ENCODE measurements at regions not wholly inside any gene's neighbourhood (a gene's known extent, or its start where the extent isn't known, plus 50 kb on each side); places are given as distances from the start of the nearest gene placed in this dataset.

DNA sequence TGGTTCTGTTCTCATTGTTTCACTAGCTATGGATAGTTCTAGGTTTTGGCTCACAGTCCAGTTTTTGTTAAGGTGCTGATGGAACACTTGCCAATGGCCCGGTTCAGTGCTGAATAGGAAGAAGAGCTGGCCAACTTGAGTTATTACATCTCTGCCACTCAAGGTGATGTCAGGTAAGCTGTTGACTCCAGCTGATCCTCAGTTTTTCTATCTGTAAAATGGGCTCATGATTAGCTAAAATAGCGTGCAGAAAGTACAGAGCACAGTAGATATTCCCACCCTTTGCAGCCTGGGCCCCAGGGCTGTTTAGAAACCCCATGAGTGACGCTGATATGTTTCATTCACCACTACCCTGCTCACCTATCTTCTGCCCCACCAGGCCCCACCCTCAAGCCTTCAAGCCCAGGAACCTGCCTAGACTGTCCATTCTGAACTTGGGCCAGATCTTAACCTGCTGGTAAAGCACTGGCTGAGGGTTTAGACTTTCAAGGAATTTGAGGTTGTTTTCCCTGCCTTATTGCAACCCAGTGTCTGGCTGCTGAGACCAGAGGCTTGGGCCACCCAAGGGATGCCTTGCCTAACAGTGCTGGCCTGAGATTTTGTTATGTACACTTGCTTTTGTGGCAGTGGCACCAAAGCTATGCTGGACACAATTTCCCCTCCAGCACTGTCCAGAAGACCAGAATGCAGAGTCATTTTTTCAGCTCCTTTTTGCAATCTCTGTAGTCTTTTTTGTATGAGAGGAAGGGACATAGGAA is 378.2 kb upstream of the ZMIZ1 start:
- no peak for DNase-seq (ENCODE audit: low spot score)
- ChIA-PET CTCF (ENCODE audit: unreplicated experiment) (no interaction called here), POLR2A (interaction anchor here (0.7 kb wide), 1 partner anchor 428 kb away, joined by 4 read pairs; no protein-coding TSS in a partner anchor)
- intact Hi-C loops (cut with micrococcal nuclease; ENCODE audit: unreplicated experiment), result no loop called here
- Histone ChIP-seq H3K4me2 (ENCODE audit: low read length) (no peak overlapping the region), H4K20me1 (ENCODE audit: insufficient read depth, low read length) (no peaks in the 10 kb centered on the region), H3K9me2 (ENCODE audit: insufficient read depth, low read length) (no peaks in the 10 kb centered on the region), H3K4me1 (ENCODE audit: insufficient read depth, low read length, poor library complexity, severe bottlenecking) (no peaks in the 10 kb centered on the region), H3K9me3 (ENCODE audit: low read length) (no peaks in the 10 kb centered on the region), H3K27ac (ENCODE audit: low read depth, low read length, poor library complexity, severe bottlenecking) (no peak overlapping the region), H2AFZ (ENCODE audit: low read length) (no peak overlapping the region), H3K36me3 (ENCODE audit: insufficient read depth, low read length) (no peaks in the 10 kb centered on the region), H3K4me3 (ENCODE audit: low read depth, low read length, poor library complexity, severe bottlenecking) (no peak overlapping the region), H3K79me2 (ENCODE audit: insufficient read depth, low read depth, low read length) (no peaks in the 10 kb centered on the region)
- TF ChIP-seq EZH2phosphoT487 (IDR thresholded peaks at IDR 0.05; ENCODE audit: borderline replicate concordance, low read depth, low read length), result no peak
- TF ChIP-seq, protein P1, sequence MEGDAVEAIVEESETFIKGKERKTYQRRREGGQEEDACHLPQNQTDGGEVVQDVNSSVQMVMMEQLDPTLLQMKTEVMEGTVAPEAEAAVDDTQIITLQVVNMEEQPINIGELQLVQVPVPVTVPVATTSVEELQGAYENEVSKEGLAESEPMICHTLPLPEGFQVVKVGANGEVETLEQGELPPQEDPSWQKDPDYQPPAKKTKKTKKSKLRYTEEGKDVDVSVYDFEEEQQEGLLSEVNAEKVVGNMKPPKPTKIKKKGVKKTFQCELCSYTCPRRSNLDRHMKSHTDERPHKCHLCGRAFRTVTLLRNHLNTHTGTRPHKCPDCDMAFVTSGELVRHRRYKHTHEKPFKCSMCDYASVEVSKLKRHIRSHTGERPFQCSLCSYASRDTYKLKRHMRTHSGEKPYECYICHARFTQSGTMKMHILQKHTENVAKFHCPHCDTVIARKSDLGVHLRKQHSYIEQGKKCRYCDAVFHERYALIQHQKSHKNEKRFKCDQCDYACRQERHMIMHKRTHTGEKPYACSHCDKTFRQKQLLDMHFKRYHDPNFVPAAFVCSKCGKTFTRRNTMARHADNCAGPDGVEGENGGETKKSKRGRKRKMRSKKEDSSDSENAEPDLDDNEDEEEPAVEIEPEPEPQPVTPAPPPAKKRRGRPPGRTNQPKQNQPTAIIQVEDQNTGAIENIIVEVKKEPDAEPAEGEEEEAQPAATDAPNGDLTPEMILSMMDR (conservative IDR thresholded peaks at IDR 0.05; ENCODE audit: low read length), result no peak
- BruUV-seq (replicated peaks), result no TSS peak

DNA sequence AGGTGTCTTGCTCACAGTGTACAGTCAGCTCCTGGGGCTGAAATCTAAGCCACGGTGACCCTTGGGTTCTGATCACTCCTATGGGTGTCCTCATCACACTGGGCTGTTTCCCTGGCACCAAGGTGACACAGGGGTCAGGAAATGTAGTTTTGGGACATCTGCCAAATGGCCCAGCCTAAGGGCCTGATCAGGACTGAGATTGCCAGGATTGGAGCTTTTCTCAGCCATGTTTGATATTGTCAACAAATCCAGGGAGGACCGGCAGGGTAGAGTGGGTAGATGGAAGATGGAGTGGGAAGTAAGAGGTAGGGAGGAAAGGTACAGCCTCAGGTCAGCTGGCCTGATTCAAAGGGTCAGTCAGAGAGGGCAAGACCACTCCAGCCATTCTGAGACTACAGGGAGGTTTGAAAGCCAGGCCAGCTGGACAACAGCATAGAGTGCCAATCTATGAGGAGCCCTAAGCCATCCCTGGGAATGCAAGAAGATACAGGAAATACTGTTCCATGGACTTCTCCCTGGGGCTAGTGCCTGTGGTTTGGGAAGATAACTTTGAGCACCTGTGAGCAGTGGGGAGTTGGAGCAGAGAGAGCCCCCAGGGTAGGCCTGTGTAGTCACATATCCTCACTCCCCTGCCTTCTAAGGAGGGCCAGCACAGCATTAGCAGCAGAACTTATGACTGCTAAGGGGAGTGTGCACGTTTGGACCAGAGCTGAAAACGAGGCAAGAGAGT is 377.3 kb upstream of the ZMIZ1 start:
- Histone ChIP-seq H2AFZ (ENCODE audit: low read length) (no peak overlapping the region), H3K27ac (ENCODE audit: low read depth, low read length, poor library complexity, severe bottlenecking) (no peak overlapping the region), H3K4me3 (ENCODE audit: low read depth, low read length, poor library complexity, severe bottlenecking) (no peak overlapping the region), H4K20me1 (ENCODE audit: insufficient read depth, low read length) (no peaks in the 10 kb centered on the region), H3K4me1 (ENCODE audit: insufficient read depth, low read length, poor library complexity, severe bottlenecking) (no peaks in the 10 kb centered on the region), H3K4me2 (ENCODE audit: low read length) (no peak overlapping the region), H3K36me3 (ENCODE audit: insufficient read depth, low read length) (no peaks in the 10 kb centered on the region), H3K9me3 (ENCODE audit: low read length) (no peaks in the 10 kb centered on the region), H3K79me2 (ENCODE audit: insufficient read depth, low read depth, low read length) (no peaks in the 10 kb centered on the region), H3K9me2 (ENCODE audit: insufficient read depth, low read length) (no peaks in the 10 kb centered on the region)
- TF ChIP-seq EZH2phosphoT487 (IDR thresholded peaks at IDR 0.05; ENCODE audit: borderline replicate concordance, low read depth, low read length), result no peak
- TF ChIP-seq, protein P1 (conservative IDR thresholded peaks at IDR 0.05; ENCODE audit: low read length), result no peak
- intact Hi-C loops (cut with micrococcal nuclease; ENCODE audit: unreplicated experiment), result no loop called here
- CTCF ChIA-PET (ENCODE audit: unreplicated experiment), result no interaction called here
- DNase-seq (ENCODE audit: low spot score), result no peak
- POLR2A ChIA-PET, result interaction anchor here (0.7 kb wide), 1 partner anchor 427 kb away, joined by 4 read pairs; no protein-coding TSS in a partner anchor
- no TSS peak for BruUV-seq (replicated peaks)

DNA sequence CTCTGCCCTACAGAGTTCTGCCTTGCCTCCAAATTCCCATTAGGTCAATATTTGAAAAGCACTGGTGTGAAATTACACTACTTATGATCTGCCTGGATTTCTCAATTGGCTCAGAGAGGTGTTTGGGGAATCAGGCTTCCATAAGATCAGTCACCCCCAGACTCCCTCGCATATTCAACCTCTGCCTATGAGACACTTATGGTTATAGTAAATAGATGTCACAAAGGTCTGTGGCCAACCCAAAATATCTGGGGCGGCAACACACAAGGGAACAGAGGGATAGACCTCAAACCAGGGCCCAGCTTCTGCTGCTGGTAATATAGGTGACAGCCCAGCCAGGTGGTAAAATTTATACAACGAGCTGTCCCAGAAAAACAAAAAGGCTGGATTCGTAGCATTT is 376.7 kb upstream of the ZMIZ1 start:
- BruUV-seq (replicated peaks), result no TSS peak
- CTCF ChIA-PET (ENCODE audit: unreplicated experiment), result no interaction called here

More for the DNA sequence above, 376.7 kb upstream of the ZMIZ1 start:
- H3K9me2 ChIP-seq (ENCODE audit: insufficient read depth, low read length), result no peaks in the 10 kb centered on the region
- H2AFZ ChIP-seq (ENCODE audit: low read length), result no peak overlapping the region
- H3K79me2 ChIP-seq (ENCODE audit: insufficient read depth, low read depth, low read length), result no peaks in the 10 kb centered on the region
- H3K27ac ChIP-seq (ENCODE audit: low read depth, low read length, poor library complexity, severe bottlenecking), result no peak overlapping the region
- H3K36me3 ChIP-seq (ENCODE audit: insufficient read depth, low read length), result no peaks in the 10 kb centered on the region
- POLR2A ChIA-PET, result no interaction called here
- no peaks in the 10 kb centered on the region for H4K20me1 ChIP-seq (ENCODE audit: insufficient read depth, low read length)
- H3K4me1 ChIP-seq (ENCODE audit: insufficient read depth, low read length, poor library complexity, severe bottlenecking), result no peaks in the 10 kb centered on the region
- no peak for DNase-seq (ENCODE audit: low spot score)
- no peaks in the 10 kb centered on the region for H3K9me3 ChIP-seq (ENCODE audit: low read length)
- TF ChIP-seq, protein P1 (conservative IDR thresholded peaks at IDR 0.05; ENCODE audit: low read length), result no peak
- TF ChIP-seq EZH2phosphoT487 (IDR thresholded peaks at IDR 0.05; ENCODE audit: borderline replicate concordance, low read depth, low read length), result no peak
- intact Hi-C loops (cut with micrococcal nuclease; ENCODE audit: unreplicated experiment), result no loop called here
- no peak overlapping the region for H3K4me3 ChIP-seq (ENCODE audit: low read depth, low read length, poor library complexity, severe bottlenecking)
- no peak overlapping the region for H3K4me2 ChIP-seq (ENCODE audit: low read length)

Data from OCI-LY7 (cell line).